CD4-positive, alpha-beta T cell treated with Interleukin-15 for 4 hours (primary cell): ENCODE measurements at regions not wholly inside any gene's neighbourhood (a gene's known extent, or its start where the extent isn't known, plus 50 kb on each side); places are given as distances from the start of the nearest gene placed in this dataset.
"Not testable (repeated sequence)": the region's sequence is repeated elsewhere in the genome, so short reads cannot be mapped to it uniquely, and the experiment has no call there.

Experiments used
- DNase-seq: peaks from one replicate; pipeline ENCODE4 v3.0.0-alpha.2; 2020; ENCODE audit warnings: low spot score

- DNase-seq, result no peak
Measured at GRCh38 chr15:77909182-77909940, 168.2 kb downstream of the TBC1D2B start.

- DNase-seq, result not testable (repeated sequence)
Measured at GRCh38 chr15:77908752-77909111, 168.8 kb downstream of the TBC1D2B start.

GRCh38 chr15:77907824-77908751, 169.4 kb downstream of the TBC1D2B start:
- DNase-seq, result no peak

GRCh38 chr15:77906062-77906990, 171.2 kb downstream of the TBC1D2B start:
- DNase-seq, result not testable (repeated sequence)

GRCh38 chr15:77905301-77905920, 172.1 kb downstream of the TBC1D2B start:
- DNase-seq, result no peak

GRCh38 chr15:77904901-77905300, 172.6 kb downstream of the TBC1D2B start:
- DNase-seq, result no peak

GRCh38 chr15:77904436-77904821, 173.1 kb downstream of the TBC1D2B start:
- no peak for DNase-seq

GRCh38 chr15:77903761-77904435, 173.6 kb downstream of the TBC1D2B start:
- not testable (repeated sequence) for DNase-seq

GRCh38 chr15:77902921-77903760, 174.4 kb downstream of the TBC1D2B start:
- peak; percentile 9 for DNase-seq

GRCh38 chr15:77901921-77902750, 175.4 kb downstream of the TBC1D2B start:
- DNase-seq, result no peak

GRCh38 chr15:77901251-77901881, 176.1 kb downstream of the TBC1D2B start:
- no peak for DNase-seq

GRCh38 chr15:77900331-77900963, 177.1 kb downstream of the TBC1D2B start:
- DNase-seq, result peak; percentile 10

GRCh38 chr15:77899776-77900175, 177.7 kb downstream of the TBC1D2B start:
- not testable (repeated sequence) for DNase-seq

- DNase-seq, result no peak
Measured at GRCh38 chr15:77898811-77899730, 178.4 kb downstream of the TBC1D2B start.

GRCh38 chr15:77897896-77898406, 179.6 kb downstream of the TBC1D2B start:
- no peak for DNase-seq

GRCh38 chr15:77897113-77897895, 180.2 kb downstream of the TBC1D2B start:
- not testable (repeated sequence) for DNase-seq
